ENCODE measurements at regions not wholly inside any gene's neighbourhood (a gene's known extent, or its start where the extent isn't known, plus 50 kb on each side); places are given as distances from the start of the nearest gene placed in this dataset.

DNA sequence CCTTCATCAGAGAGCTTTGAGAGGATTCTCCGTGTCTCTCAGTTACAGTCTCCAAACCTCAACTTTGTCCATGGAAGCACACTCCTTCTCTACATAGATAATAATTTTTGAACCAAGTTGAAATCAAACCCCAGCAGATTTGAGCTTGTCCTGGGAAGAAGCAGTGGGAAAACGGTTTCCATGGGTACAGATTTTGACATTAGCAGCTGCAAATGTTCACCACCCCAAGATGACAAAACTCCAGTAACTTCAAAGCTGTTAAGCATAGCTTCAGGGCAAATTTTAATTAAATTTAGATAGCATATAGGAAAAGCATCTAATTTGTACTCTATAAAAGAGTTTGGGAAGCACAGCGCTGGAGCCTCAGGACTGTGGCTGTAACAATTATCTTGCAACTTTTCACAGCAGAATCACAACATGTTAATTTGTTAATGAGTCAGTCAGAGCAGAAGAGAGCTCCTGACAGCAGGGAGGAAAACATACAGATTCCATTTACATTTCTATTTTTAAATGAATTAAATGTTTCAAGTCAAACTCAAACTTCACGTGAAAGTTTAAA is 240.7 kb downstream of the BMP7 start:
- no peak for DNase-seq (ENCODE audit: low spot score)

GRCh38 chr20:57027777-57028176 is 238.7 kb downstream of the BMP7 start:
- DNase-seq (ENCODE audit: low spot score), result no peak

- peak; percentile 29 for DNase-seq (ENCODE audit: low spot score)
Measured at GRCh38 chr20:57030611-57031600, 235.5 kb downstream of the BMP7 start.

- DNase-seq (ENCODE audit: low spot score), result no peak
Measured at GRCh38 chr20:57031867-57032355, 234.5 kb downstream of the BMP7 start.

- DNase-seq (ENCODE audit: low spot score), result no peak
Measured at GRCh38 chr20:57032847-57033246, 233.6 kb downstream of the BMP7 start.

DNA sequence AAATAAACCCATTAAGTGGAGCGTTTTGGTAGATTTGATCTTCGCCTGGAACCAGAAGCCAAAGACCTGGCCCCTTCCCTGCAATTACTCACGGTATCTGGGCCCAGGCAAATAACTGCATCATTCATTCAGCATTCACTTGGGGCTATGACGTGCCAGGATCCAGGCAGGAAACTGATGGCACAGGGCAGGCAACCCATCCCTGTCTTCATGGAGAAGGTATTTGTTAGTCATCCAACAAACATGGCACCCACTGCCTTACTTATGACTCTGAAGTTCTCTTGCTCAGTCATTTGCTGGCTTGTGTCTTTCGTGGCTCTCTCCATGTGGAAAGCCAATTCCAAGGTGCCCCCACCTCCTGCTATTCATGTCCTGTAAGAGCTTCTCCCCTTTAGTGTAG is 232.4 kb downstream of the BMP7 start:
- no peak for DNase-seq (ENCODE audit: low spot score)

DNA sequence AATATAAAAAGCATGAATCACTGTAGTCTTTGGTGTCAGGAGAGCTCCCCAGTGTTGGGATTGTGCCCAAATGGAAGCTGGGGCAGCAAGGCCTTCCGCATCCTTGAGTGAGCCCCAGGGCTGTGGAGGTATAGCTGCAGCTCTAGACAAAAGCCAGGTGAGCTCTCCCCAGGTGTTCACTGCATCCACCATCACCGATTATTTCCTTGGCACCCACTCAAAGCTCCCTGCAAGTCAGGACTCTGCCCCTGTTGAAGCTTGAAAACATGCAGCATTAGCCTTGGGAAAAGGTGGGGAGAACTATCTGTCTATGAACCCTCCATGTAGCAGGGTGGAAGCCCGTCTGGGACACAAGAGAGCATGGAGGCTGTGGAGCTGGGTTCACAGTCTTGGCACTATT is 228.8 kb downstream of the BMP7 start:
- no peak for DNase-seq (ENCODE audit: low spot score)

DNA sequence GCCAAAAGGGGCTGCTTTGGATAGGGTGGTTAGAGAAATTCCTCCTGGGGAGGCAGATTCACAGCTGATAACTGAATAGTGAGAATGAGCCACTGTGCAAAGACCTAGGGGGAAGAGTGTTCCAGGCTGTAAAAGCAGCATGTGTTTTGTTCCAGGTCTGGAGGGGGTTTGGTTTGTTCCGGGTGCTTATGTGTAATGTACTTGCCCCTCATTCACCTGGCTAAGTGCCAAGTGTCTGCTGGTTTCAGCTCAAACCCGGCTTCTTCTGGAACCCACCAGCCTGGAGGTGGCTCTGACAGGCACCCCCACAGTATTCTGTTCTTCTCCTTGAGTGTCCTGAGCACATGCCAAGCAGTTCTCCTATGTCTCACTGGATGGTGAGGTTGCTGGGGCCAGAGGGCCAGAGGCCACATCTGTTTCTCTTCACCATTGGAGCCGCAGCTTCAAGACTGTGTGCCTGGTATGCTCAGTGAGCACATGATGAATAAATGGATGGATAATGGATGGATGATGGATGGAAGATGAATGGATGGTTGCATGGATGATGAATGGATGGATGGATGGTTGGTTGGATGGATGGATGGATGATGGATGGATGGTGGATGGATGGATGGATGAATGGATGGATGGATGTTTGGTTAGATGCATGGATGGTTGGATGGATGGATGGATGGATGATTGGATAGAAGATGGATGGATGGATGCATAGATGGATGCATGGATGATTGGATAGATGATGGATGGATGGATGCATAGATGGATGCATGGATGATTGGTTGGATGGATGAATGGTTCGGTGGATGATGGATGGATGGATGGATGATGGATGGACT is 227.6 kb downstream of the BMP7 start:
- no peak for DNase-seq (ENCODE audit: low spot score)

DNA sequence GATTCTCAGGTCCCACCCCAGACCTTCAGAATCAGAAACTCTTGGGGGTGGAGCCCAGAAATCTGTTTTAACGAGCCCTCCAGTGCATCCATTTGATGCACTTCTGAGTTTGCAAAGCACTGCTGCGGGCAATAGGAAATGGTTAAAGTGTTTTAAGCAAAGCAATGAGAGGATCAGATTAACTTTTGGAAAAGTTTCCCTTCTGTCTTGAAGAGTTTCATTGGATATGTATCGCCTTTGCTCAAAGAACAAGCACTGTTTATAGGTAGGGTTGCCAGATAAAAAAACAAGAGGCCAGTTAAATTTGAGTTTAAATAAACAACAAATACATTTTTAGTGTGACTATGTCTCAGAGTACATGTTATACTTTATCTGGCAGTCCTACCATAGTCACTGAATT is 226.0 kb downstream of the BMP7 start:
- no peak for DNase-seq (ENCODE audit: low spot score)

DNA sequence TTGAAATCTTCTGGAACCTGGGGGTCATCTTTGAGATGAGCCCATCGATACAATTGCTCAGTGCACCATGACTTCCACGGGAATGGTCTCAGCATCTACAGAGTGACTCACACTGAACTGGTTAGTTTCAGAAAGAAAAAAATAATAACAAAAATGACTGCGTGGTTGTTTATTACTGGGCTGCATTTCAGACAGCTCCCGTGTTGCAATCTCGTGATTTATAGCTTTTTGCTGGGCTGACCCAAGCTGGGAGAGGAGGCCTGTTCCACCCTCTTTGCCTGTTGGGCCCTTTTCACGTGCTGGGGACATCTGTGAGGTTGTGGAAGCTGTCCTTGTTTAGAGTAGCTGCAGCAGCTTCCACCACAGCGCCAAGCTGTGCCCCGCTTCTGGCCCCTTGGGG is 225.5 kb downstream of the BMP7 start:
- DNase-seq (ENCODE audit: low spot score), result no peak

DNA sequence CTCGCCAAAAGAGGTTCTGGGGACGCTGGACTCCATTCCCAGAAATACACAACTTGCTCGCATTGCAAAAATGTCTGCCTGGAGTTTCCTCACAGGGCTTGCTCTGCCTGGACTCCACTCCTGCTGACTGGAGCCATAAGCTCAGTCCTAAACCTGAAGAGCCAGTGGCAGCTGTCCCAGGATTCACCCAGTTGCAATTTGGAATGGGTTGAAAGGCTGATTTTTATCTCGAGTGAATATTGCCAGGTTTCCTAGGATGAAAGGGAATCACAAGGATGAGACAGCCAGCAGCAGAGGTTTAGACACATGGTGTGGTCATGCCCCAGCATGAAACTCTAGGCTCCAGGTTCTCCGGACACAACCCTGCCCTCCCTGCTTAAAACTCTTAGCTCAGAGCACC is 223.3 kb downstream of the BMP7 start:
- DNase-seq (ENCODE audit: low spot score), result no peak

DNA sequence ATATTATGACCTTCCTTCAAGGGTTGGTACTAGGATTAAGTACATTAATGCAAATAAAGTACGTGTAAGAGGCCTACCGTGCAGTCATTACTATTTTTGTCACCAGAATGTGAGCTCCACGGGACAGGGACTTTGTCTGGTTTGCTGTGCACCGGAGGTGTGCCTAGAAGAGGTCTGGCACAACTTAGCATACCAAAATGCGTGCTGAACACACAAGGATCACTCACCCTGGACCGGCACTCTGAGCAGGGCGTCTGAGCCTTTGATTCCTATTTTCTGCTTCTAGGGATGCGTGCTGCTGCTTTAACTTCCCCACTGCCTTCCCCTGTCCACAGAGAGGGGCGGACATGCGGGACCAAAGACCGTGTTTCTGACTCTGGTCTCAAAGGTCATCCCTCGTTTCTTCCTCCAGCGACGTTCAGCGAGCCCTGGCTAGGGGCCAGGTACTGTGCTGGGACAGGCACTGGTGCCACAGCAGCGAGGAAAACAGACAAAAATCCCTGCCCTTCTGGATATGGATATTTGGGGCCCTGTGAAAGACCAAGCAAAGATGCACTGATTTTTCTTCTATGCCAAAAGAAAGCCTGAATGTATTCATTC is 222.7 kb downstream of the BMP7 start:
- no peak for DNase-seq (ENCODE audit: low spot score)

DNA sequence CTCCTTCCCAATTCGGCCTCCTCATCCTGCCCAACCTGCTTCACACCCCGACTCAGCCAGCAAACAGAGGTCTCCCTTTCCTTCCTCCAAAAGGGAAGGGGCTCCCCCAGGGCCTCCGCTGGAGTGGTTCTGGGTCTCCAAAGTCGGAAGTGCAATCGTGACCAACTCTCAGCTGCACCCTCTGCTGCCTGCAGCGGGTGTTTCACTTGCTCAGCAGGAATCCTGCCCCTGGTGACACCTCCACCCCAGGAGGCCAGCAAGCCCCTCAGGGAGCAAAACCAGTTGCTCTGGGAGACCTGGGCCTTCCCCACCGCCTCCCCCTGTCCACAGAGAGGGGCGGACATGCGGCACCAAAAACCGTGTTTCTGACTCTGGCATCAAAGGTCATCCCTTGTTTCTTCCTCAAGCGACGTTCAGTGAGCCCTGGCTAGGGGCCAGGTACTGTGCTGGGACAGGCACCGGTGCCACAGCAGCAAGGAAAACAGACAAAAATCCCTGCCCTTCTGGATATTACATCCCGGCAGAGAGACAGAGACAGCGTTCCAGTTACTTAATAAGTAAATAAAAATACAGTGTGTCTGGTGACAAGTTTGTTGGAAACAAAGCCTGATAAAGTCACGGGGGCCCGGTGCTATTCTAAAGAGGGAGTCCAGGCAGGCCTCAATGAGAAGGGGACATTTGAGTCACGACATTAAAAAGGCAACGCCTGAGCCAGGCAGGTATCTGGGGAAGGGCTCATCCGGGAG is 219.0 kb downstream of the BMP7 start:
- no peak for DNase-seq (ENCODE audit: low spot score)

DNA sequence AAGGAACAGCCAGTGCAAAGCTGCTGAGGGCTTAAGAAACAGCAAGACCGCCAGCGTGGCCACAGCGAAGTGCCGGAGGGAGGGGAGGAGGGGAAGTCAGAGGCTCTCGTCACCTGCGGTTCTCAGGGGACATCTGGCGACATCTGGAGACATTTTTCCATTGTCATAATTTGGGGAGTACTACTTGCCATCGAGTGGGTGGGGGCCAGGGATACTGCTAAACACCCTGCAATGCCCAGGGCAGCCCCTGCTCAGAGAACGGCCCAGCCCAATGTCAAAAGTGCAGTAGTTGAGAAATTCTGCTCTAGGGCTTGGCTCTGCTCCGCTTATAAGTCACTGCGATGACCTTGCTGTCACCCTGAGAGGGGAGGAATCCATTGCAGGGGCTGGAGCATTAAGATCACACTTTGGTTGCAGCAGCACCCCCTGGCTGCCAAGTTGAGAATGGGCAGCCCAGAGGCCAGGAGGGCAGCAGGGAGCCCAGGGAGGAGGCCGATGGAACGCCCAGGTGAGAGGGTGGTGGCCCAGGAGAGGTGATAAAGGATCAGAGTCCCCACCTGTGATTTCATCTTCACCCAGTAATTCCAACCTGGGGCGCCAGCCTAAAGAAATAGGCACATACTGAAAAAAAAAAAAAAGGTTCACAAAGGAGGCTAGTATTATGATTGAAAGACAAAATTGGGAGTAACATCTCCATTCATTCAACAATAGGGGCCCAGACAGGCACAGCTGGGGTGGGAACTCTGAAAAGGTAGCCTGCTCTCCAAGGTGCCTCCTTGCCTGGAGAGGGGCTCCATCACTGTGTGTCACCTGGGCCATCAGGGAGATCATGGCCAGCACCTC is 218.2 kb downstream of the BMP7 start:
- no peak for DNase-seq (ENCODE audit: low spot score)

- DNase-seq (ENCODE audit: low spot score), result no peak
Measured at GRCh38 chr20:57049296-57049695, 217.1 kb downstream of the BMP7 start.

DNA sequence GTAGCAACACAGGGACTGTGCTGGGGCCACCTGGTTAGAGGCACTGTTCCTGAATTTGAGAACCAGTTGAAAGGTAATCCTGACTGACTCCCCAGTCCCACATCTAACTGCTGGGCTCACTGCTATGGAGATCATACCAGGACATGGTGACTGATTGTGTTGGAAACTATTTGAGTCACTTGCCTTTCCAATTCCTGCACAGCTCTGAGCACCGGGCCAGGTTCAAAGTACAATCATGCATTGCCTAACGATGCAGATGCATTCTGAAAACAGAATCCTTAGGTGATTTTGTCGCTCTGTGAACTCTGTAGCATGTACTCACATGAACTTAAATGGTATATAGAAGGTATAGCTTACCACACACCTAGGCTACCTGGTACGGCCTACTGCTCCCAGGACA is 215.3 kb downstream of the BMP7 start:
- DNase-seq (ENCODE audit: low spot score), result no peak

GRCh38 chr20:57053067-57053466 is 213.4 kb downstream of the BMP7 start:
- no peak for DNase-seq (ENCODE audit: low spot score)

DNA sequence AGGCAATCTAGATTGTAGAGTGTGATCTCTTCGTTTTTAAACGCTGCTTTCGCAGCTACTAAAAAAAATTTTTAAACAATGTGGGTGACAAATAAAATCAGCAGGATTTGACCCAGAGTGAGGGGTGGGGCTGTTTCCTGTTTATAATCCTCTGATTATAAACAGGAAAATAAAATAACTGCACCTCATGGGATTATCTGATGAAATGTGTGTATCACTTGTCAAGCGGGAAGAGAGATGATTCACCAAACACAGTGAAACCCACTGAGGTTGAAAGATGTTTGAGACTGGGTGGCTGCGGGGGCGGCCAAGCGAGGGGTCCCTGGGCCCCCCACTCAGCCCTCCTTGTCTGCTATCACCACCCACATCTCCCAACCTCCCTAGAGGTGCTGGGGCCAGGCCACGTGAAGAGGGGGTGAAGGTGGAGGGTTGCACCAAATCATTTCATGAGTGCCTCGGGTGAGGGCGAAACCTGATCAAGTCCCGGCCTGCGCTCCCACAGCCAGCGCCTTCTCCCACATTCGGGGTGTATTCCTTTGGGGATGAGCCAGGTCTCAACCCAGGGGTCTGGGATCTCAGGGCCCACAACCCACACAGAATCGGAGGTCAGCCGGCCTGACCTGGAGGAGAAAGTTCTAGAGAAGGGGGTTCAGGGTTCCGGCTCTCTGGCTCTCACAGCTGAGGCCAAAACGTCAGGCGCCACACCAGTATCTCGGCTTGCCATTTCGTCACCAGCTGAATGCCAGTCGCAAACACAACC is 212.5 kb downstream of the BMP7 start:
- DNase-seq (ENCODE audit: low spot score), result no peak

DNA sequence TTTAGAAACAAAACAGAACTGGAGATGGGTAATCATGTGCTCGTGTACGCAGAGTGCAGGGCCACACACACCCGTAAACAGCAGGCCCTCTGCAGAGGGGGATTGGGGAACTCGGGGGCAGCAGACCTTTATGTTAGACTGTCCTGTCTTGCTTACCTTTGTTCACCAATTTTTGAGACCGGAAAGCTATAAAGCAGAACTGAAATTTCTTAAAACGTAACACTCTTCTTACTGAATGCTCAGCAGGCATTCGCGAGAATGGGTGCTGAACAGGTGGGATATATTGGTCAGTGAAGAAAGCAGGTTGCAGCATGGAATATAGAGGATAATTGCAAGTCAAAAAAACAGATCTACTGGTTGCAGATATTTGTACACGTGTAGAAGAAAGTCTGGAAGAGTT is 211.1 kb downstream of the BMP7 start:
- no peak for DNase-seq (ENCODE audit: low spot score)

DNA sequence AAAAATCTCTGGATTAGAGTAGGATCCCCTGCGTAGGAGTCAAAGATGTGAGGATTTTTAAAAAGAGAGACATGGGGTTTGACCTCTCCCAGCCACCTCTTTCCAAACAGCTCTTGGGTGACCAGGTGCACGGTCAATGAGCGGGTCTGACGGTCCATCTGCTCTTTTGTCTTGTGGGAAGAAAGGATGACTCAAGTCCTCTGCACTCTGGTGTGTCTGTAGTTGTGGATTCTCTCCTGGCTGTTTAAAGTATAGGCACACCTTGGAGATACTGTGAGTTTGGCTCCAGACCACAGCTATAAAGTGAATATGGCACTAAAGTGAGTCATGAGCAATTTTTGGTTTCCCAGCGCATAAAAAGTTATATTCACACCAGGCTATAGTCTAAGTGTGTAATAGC is 209.8 kb downstream of the BMP7 start:
- DNase-seq (ENCODE audit: low spot score), result peak; percentile 47

Measured in LoVo (cell line).